GM18499 (cell line): ENCODE measurements at regions not wholly inside any gene's neighbourhood (a gene's known extent, or its start where the extent isn't known, plus 50 kb on each side); places are given as distances from the start of the nearest gene placed in this dataset.

ENCODE experiments used
- ATAC-seq: cut with Tn5 transposase; IDR thresholded peaks from one replicate; pipeline ENCODE4 v1.9.1; 2021; ENCODE audit warnings: moderate number of reproducible peaks; ENCODE audit not compliant: insufficient read depth, unreplicated experiment

GRCh38 chr11:13868710-13869397 is 93.7 kb upstream of the SPON1 start:
- no peak for ATAC-seq

GRCh38 chr11:13869398-13869886 is 93.1 kb upstream of the SPON1 start:
- no peak for ATAC-seq

- no peak for ATAC-seq
These were observed 87.9 kb upstream of the SPON1 start for GRCh38 chr11:13874597-13874996.

GRCh38 chr11:13875643-13876042 is 86.9 kb upstream of the SPON1 start:
- ATAC-seq: no peak

GRCh38 chr11:13876423-13876822 is 86.1 kb upstream of the SPON1 start:
- no peak for ATAC-seq

- ATAC-seq: no peak
These were observed 84.4 kb upstream of the SPON1 start for GRCh38 chr11:13878077-13878476.

GRCh38 chr11:13880634-13881033 is 81.9 kb upstream of the SPON1 start:
- no peak for ATAC-seq

- no peak for ATAC-seq
These were observed 81.2 kb upstream of the SPON1 start for GRCh38 chr11:13881226-13881905.

GRCh38 chr11:13883042-13883441 is 79.5 kb upstream of the SPON1 start:
- ATAC-seq: peak; percentile 67

- ATAC-seq: no peak
These were observed 78.9 kb upstream of the SPON1 start for GRCh38 chr11:13883589-13883988.

- no peak for ATAC-seq
These were observed 78.2 kb upstream of the SPON1 start for GRCh38 chr11:13884158-13884799.

- ATAC-seq: no peak
These were observed 77.4 kb upstream of the SPON1 start for GRCh38 chr11:13885083-13885482.

GRCh38 chr11:13889552-13890249 is 72.8 kb upstream of the SPON1 start:
- no peak for ATAC-seq

GRCh38 chr11:13891911-13892310 is 70.6 kb upstream of the SPON1 start:
- ATAC-seq: no peak

GRCh38 chr11:13896175-13896980 is 66.1 kb upstream of the SPON1 start:
- ATAC-seq: no peak

- ATAC-seq: no peak
These were observed 65.6 kb upstream of the SPON1 start for GRCh38 chr11:13896981-13897353.

GRCh38 chr11:13897646-13898276 is 64.8 kb upstream of the SPON1 start:
- ATAC-seq: no peak

- ATAC-seq: no peak
These were observed 62.9 kb upstream of the SPON1 start for GRCh38 chr11:13899603-13900002.

- no peak for ATAC-seq
These were observed 60.0 kb upstream of the SPON1 start for GRCh38 chr11:13902523-13902922.
